DND-41 (cell line): ENCODE measurements at regions not wholly inside any gene's neighbourhood (a gene's known extent, or its start where the extent isn't known, plus 50 kb on each side); places are given as distances from the start of the nearest gene placed in this dataset.

Experiments used
- EZH2 ChIP-seq: IDR thresholded peaks from 3 replicates; pipeline ENCODE4 v1.6.1; 2012; ENCODE audit warnings: borderline replicate concordance, low read depth, mild to moderate bottlenecking, moderate library complexity, low read length, inconsistent platforms; ENCODE audit not compliant: severe bottlenecking
- TF ChIP-seq, protein P1 (sequence below): IDR thresholded peaks from 2 replicates; pipeline ENCODE4 v1.5.1; 2012; ENCODE audit warnings: borderline replicate concordance, low read length, moderate library complexity, mild to moderate bottlenecking; ENCODE audit not compliant: poor library complexity, severe bottlenecking; ENCODE audit errors: extremely low read depth

DNA sequence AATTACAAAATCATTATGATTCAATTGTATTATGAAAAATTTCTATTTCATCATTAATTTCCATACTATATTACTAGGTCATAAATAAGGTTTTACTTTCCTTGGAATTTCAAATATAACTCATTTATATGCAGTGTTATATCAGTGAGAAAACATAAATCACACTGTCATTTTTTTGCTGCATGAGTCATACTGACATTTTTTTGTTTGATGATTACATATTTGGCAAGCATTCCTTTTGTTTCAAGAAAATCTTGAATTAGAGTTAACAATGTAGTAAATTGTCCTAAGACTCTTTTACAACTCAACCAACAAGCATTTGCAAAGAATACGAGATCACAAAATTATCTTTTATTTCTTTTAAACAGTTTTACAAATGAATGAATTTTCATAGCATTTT lies 298.4 kb upstream of the SEMA6A start:
- TF ChIP-seq, protein P1, sequence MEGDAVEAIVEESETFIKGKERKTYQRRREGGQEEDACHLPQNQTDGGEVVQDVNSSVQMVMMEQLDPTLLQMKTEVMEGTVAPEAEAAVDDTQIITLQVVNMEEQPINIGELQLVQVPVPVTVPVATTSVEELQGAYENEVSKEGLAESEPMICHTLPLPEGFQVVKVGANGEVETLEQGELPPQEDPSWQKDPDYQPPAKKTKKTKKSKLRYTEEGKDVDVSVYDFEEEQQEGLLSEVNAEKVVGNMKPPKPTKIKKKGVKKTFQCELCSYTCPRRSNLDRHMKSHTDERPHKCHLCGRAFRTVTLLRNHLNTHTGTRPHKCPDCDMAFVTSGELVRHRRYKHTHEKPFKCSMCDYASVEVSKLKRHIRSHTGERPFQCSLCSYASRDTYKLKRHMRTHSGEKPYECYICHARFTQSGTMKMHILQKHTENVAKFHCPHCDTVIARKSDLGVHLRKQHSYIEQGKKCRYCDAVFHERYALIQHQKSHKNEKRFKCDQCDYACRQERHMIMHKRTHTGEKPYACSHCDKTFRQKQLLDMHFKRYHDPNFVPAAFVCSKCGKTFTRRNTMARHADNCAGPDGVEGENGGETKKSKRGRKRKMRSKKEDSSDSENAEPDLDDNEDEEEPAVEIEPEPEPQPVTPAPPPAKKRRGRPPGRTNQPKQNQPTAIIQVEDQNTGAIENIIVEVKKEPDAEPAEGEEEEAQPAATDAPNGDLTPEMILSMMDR, result no peak
- TF ChIP-seq EZH2, result no peak
